GM13977 (cell line): ENCODE measurements at regions not wholly inside any gene's neighbourhood (a gene's known extent, or its start where the extent isn't known, plus 50 kb on each side); places are given as distances from the start of the nearest gene placed in this dataset.
A peak's percentile ranks its signal among the peaks of the same experiment; 100 is the strongest.

ENCODE experiments used
- DNase-seq: peaks from one replicate; pipeline ENCODE4 v3.0.0; 2012; ENCODE audit warnings: low spot score
- CTCF ChIP-seq: IDR thresholded peaks from 2 replicates; pipeline ENCODE4 v1.5.1; 2012; ENCODE audit warnings: mild to moderate bottlenecking, control low read depth; ENCODE audit not compliant: insufficient read depth; ENCODE audit errors: extremely low read depth, missing control alignments
- in situ Hi-C: fragments of 300-500 bp; cut with MboI; formaldehyde crosslinking; loops from one replicate; pipeline ENCODE4 v1.12.0; 2022; ENCODE audit warnings: low sequenced_read_pairs, low pct_unique_long_range_greater_than_20kb, mixed read lengths, inconsistent platforms; ENCODE audit not compliant: unreplicated experiment

- TF ChIP-seq CTCF = no peak
- DNase-seq = no peak
- in situ Hi-C loops = no loop called here
These were observed 228.5 kb downstream of the ESM1 start for GRCh38 chr5:54756796-54757402.

- no peak for TF ChIP-seq CTCF
- in situ Hi-C loops = no loop called here
- no peak for DNase-seq
These were observed 229.1 kb downstream of the ESM1 start for GRCh38 chr5:54756301-54756700.

- in situ Hi-C loops = no loop called here
- no peak for TF ChIP-seq CTCF
- no peak for DNase-seq
These were observed 230.5 kb downstream of the ESM1 start for GRCh38 chr5:54754878-54755277.

- no peak for TF ChIP-seq CTCF
- in situ Hi-C loops = no loop called here
- no peak for DNase-seq
These were observed 231.0 kb downstream of the ESM1 start for GRCh38 chr5:54754420-54754819.

GRCh38 chr5:54753753-54754152 is 231.6 kb downstream of the ESM1 start:
- in situ Hi-C loops = no loop called here
- DNase-seq = no peak
- TF ChIP-seq CTCF = no peak

GRCh38 chr5:54753034-54753433 is 232.4 kb downstream of the ESM1 start:
- in situ Hi-C loops = no loop called here
- DNase-seq = peak; percentile 39
- no peak for TF ChIP-seq CTCF

- no peak for TF ChIP-seq CTCF
- no peak for DNase-seq
- in situ Hi-C loops = no loop called here
These were observed 231.0 kb downstream of the SNX18 start for GRCh38 chr5:54748527-54748926.
